Vagina (tissue), 2 donors: ENCODE measurements at regions not wholly inside any gene's neighbourhood (a gene's known extent, or its start where the extent isn't known, plus 50 kb on each side); places are given as distances from the start of the nearest gene placed in this dataset.

Experiments
- DNase-seq, 2 donors: peaks; one replicate each; pipeline ENCODE4 v3.0.0-alpha.2; 2017; ENCODE audit errors: extremely low spot score in 2 of 2
- H3K27ac ChIP-seq: fragments of 200-600 bp; sonication (generic); one replicate; pipeline ENCODE4 v1.5.1; 2019
- H3K27me3 ChIP-seq: fragments of 200-600 bp; sonication (generic); one replicate; pipeline ENCODE4 v1.5.1; 2019
- H3K36me3 ChIP-seq, 2 donors: fragments of 200-600 bp; sonication (generic); one replicate each; pipeline ENCODE4 v1.5.1; 2017 to 2019
- H3K4me1 ChIP-seq: fragments of 200-600 bp; sonication (generic); one replicate; pipeline ENCODE4 v1.5.1; 2019
- H3K4me3 ChIP-seq, 2 donors: fragments of 200-600 bp; sonication (generic); 1 replicate in 1 of 2; 2 replicates in 1 of 2; pipeline ENCODE4 v1.5.1; 2016 to 2019
- H3K9me3 ChIP-seq: fragments of 200-600 bp; sonication (generic); one replicate; pipeline ENCODE4 v1.5.1; 2019
- CTCF ChIP-seq, 3 experiments: fragments of 450-650 bp in 2 of 3; fragments of 200-600 bp in 1 of 3; sonication (generic) in 1 of 3; IDR thresholded peaks; one replicate each; pipeline ENCODE4 v1.5.1; 2017 to 2019; ENCODE audit warnings: antibody characterized with exemption in 3 of 3, mild to moderate bottlenecking in 2 of 3, moderate library complexity in 2 of 3
- POLR2A ChIP-seq, 2 donors: fragments of 450-650 bp; IDR thresholded peaks; one replicate each; pipeline ENCODE4 v1.6.1; 2017; ENCODE audit warnings: antibody characterized with exemption in 2 of 2, mild to moderate bottlenecking in 2 of 2, moderate library complexity in 2 of 2
- POLR2AphosphoS5 ChIP-seq, 2 donors: sonication (generic); formaldehyde crosslinking; IDR thresholded peaks; one replicate each; pipeline ENCODE4 v1.9.0; 2017; ENCODE audit warnings: antibody characterized with exemption in 2 of 2, mild to moderate bottlenecking in 2 of 2, low read depth in 1 of 2; ENCODE audit not compliant: insufficient read depth in 1 of 2
- intact Hi-C: fragments of 100-400 bp; cut with DNase I; formaldehyde crosslinking; loops from one replicate; pipeline ENCODE4 v1.15.1; 2023

GRCh38 chr12:70052476-70052875, 190.8 kb upstream of the CNOT2 start:
- no peak overlapping the region for H3K4me3 ChIP-seq
- no peaks in the 10 kb centered on the region for H3K36me3 ChIP-seq
- TF ChIP-seq CTCF (IDR thresholded peaks at IDR 0.05) (no peak), POLR2AphosphoS5 (IDR thresholded peaks at IDR 0.05; ENCODE audit: insufficient read depth in 1 of 2, low read depth in 1 of 2) (no peak), POLR2A (IDR thresholded peaks at IDR 0.05) (no peak)
- H3K27me3 ChIP-seq = no peaks in the 10 kb centered on the region
- intact Hi-C loops = no loop called here
- H3K27ac ChIP-seq = no peak overlapping the region
- H3K4me1 ChIP-seq = peaks cover 6% of the 10 kb centered on the region
- no peak for DNase-seq
- H3K9me3 ChIP-seq = no peaks in the 10 kb centered on the region

GRCh38 chr12:70052931-70053497, 190.2 kb upstream of the CNOT2 start:
- peak in 1 of 2 donors; percentile 51 for TF ChIP-seq POLR2AphosphoS5 (IDR thresholded peaks at IDR 0.05; ENCODE audit: insufficient read depth in 1 of 2, low read depth in 1 of 2)
- TF ChIP-seq CTCF (IDR thresholded peaks at IDR 0.05) = no peak
- DNase-seq = no peak
- intact Hi-C loops = no loop called here
- peaks cover 6% of the 10 kb centered on the region for H3K4me1 ChIP-seq
- no peaks in the 10 kb centered on the region for H3K9me3 ChIP-seq
- no peaks in the 10 kb centered on the region for H3K36me3 ChIP-seq
- no peaks in the 10 kb centered on the region for H3K27me3 ChIP-seq
- H3K27ac ChIP-seq = no peak overlapping the region
- no peak overlapping the region for H3K4me3 ChIP-seq

- no peak for DNase-seq
- Histone ChIP-seq H3K9me3 (no peaks in the 10 kb centered on the region), H3K4me3 (no peak overlapping the region), H3K27me3 (no peaks in the 10 kb centered on the region), H3K36me3 (no peaks in the 10 kb centered on the region), H3K27ac (no peak overlapping the region), H3K4me1 (no peaks in the 10 kb centered on the region)
- no peak for TF ChIP-seq CTCF (IDR thresholded peaks at IDR 0.05)
- TF ChIP-seq POLR2AphosphoS5 (IDR thresholded peaks at IDR 0.05; ENCODE audit: insufficient read depth in 1 of 2, low read depth in 1 of 2) = no peak
- no peak for TF ChIP-seq POLR2A (IDR thresholded peaks at IDR 0.05)
- intact Hi-C loops = no loop called here
Measured at GRCh38 chr12:70059373-70059772, 183.9 kb upstream of the CNOT2 start.

GRCh38 chr12:70060634-70061033, 182.6 kb upstream of the CNOT2 start:
- H3K27me3 ChIP-seq = no peaks in the 10 kb centered on the region
- no peaks in the 10 kb centered on the region for H3K36me3 ChIP-seq
- no peaks in the 10 kb centered on the region for H3K9me3 ChIP-seq
- no peak for TF ChIP-seq POLR2AphosphoS5 (IDR thresholded peaks at IDR 0.05; ENCODE audit: insufficient read depth in 1 of 2, low read depth in 1 of 2)
- no peak for TF ChIP-seq POLR2A (IDR thresholded peaks at IDR 0.05)
- no peak for TF ChIP-seq CTCF (IDR thresholded peaks at IDR 0.05)
- no peaks in the 10 kb centered on the region for H3K4me1 ChIP-seq
- H3K27ac ChIP-seq = no peak overlapping the region
- intact Hi-C loops = no loop called here
- no peak for DNase-seq
- no peak overlapping the region for H3K4me3 ChIP-seq

GRCh38 chr12:70068743-70069142, 174.5 kb upstream of the CNOT2 start:
- Histone ChIP-seq H3K27ac (no peak overlapping the region), H3K4me1 (no peaks in the 10 kb centered on the region), H3K27me3 (no peaks in the 10 kb centered on the region), H3K36me3 (no peaks in the 10 kb centered on the region), H3K4me3 (no peak overlapping the region), H3K9me3 (no peaks in the 10 kb centered on the region)
- TF ChIP-seq POLR2A (IDR thresholded peaks at IDR 0.05) (no peak), POLR2AphosphoS5 (IDR thresholded peaks at IDR 0.05; ENCODE audit: insufficient read depth in 1 of 2, low read depth in 1 of 2) (no peak), CTCF (IDR thresholded peaks at IDR 0.05) (no peak)
- DNase-seq = no peak
- intact Hi-C loops = no loop called here
